Uterus (tissue), 2 donors: ENCODE measurements at regions not wholly inside any gene's neighbourhood (a gene's known extent, or its start where the extent isn't known, plus 50 kb on each side); places are given as distances from the start of the nearest gene placed in this dataset.

ENCODE experiments used
- POLR2A ChIP-seq, 2 donors: fragments of 450-650 bp; IDR thresholded peaks; one replicate each; pipeline ENCODE4 v1.6.1; 2016; ENCODE audit warnings: antibody characterized with exemption in 2 of 2, mild to moderate bottlenecking in 1 of 2, moderate library complexity in 1 of 2
- TF ChIP-seq, protein P1 (sequence below), 4 experiments: fragments of 200-600 bp in 2 of 4; fragments of 450-650 bp in 2 of 4; sonication (generic) in 2 of 4; IDR thresholded peaks; one replicate each; pipeline ENCODE4 v1.5.1; 2016 to 2019; ENCODE audit warnings: antibody characterized with exemption in 4 of 4, mild to moderate bottlenecking in 2 of 4, moderate library complexity in 1 of 4

DNA sequence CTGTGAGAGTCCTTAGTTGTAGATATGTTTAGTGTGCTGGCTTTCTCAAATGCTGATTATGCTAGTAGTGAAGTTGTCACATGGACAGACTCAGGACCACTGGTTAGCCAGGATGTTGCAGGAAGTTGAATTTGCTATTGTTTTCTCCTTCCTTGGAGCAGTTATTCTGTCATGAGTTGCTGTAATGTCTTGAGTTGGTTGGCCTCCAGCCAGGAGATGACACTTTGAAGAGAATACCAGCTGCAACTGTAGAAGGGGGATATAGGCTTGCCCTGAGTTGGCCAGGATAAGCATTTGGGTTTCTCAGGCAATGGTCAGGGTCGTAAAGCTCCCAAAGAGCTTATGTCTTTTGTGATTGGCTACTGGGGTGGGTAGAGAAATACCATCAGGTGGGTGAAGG lies 206.7 kb downstream of the ZNF621 start:
- TF ChIP-seq, protein P1, sequence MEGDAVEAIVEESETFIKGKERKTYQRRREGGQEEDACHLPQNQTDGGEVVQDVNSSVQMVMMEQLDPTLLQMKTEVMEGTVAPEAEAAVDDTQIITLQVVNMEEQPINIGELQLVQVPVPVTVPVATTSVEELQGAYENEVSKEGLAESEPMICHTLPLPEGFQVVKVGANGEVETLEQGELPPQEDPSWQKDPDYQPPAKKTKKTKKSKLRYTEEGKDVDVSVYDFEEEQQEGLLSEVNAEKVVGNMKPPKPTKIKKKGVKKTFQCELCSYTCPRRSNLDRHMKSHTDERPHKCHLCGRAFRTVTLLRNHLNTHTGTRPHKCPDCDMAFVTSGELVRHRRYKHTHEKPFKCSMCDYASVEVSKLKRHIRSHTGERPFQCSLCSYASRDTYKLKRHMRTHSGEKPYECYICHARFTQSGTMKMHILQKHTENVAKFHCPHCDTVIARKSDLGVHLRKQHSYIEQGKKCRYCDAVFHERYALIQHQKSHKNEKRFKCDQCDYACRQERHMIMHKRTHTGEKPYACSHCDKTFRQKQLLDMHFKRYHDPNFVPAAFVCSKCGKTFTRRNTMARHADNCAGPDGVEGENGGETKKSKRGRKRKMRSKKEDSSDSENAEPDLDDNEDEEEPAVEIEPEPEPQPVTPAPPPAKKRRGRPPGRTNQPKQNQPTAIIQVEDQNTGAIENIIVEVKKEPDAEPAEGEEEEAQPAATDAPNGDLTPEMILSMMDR (IDR thresholded peaks at IDR 0.05): no peak
- no peak for TF ChIP-seq POLR2A (IDR thresholded peaks at IDR 0.05)
